SK-N-SH treated with all-trans-retinoic acid at 6 μM for 48 hours (cell line): ENCODE measurements at regions not wholly inside any gene's neighbourhood (a gene's known extent, or its start where the extent isn't known, plus 50 kb on each side); places are given as distances from the start of the nearest gene placed in this dataset.

ENCODE experiments used
- ARNTL ChIP-seq: fragments of 450-650 bp; formaldehyde crosslinking; IDR thresholded peaks from 2 replicates; pipeline ENCODE4 v1.5.0; 2020; ENCODE audit warnings: low read depth, mild to moderate bottlenecking, moderate library complexity, borderline replicate concordance
- CSDC2 ChIP-seq: fragments of 250-450 bp; sonication (Bioruptor Pico); IDR thresholded peaks from 2 replicates; pipeline ENCODE4 v1.5.0; 2020; ENCODE audit warnings: mild to moderate bottlenecking, moderate library complexity
- PPARA ChIP-seq: fragments of 250-450 bp; sonication (Bioruptor Pico); IDR thresholded peaks from 2 replicates; pipeline ENCODE4 v1.5.0; 2020; ENCODE audit warnings: mild to moderate bottlenecking, borderline replicate concordance
- RARB ChIP-seq: fragments of 250-450 bp; sonication (Bioruptor Pico); IDR thresholded peaks from 2 replicates; pipeline ENCODE4 v1.8.0; 2021; ENCODE audit warnings: mild to moderate bottlenecking, moderate library complexity
- SNAI2 ChIP-seq: fragments of 250-450 bp; sonication (Bioruptor Pico); IDR thresholded peaks from 2 replicates; pipeline ENCODE4 v1.5.0; 2020; ENCODE audit warnings: mild to moderate bottlenecking, moderate library complexity
- ZNF70 ChIP-seq: fragments of 450-650 bp; formaldehyde crosslinking; IDR thresholded peaks from 2 replicates; pipeline ENCODE4 v1.5.0; 2020; ENCODE audit warnings: mild to moderate bottlenecking, moderate library complexity
- ZNF8 ChIP-seq: fragments of 450-650 bp; formaldehyde crosslinking; IDR thresholded peaks from 2 replicates; pipeline ENCODE4 v1.5.0; 2020; ENCODE audit warnings: mild to moderate bottlenecking, moderate library complexity
- TF ChIP-seq, protein P1 (sequence below): fragments of 250-450 bp; sonication (Bioruptor Pico); IDR thresholded peaks from 2 replicates; pipeline ENCODE4 v1.8.0; 2020; ENCODE audit warnings: mild to moderate bottlenecking, moderate library complexity, borderline replicate concordance
- TF ChIP-seq, protein P2 (sequence below): fragments of 250-450 bp; sonication (Bioruptor Pico); IDR thresholded peaks from 2 replicates; pipeline ENCODE4 v1.5.1; 2020; ENCODE audit warnings: low read depth, mild to moderate bottlenecking, moderate library complexity

DNA sequence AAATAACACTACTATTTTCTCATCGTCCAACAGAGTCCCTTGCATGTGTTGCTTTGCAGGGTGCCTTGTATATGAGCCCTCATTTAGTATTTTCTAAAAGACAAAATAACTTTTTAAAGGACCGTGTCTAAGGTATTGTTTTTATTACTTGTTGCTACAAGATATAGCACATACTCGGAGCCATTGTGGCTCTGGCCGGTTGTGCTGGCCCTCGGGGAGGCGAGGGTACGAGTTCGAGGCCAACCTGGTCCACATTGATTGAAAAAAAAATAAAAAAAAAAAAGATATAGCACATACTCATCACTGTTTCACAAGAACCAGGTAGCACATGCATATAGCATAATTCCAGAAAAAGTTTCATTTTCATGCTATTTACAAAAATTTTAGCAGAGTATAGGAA, 869.2 kb downstream of the MRPL39 start:
- TF ChIP-seq RARB (CRISPR knock-in tag) = no peak
- TF ChIP-seq CSDC2 (CRISPR knock-in tag) = no peak
- TF ChIP-seq, protein P1, sequence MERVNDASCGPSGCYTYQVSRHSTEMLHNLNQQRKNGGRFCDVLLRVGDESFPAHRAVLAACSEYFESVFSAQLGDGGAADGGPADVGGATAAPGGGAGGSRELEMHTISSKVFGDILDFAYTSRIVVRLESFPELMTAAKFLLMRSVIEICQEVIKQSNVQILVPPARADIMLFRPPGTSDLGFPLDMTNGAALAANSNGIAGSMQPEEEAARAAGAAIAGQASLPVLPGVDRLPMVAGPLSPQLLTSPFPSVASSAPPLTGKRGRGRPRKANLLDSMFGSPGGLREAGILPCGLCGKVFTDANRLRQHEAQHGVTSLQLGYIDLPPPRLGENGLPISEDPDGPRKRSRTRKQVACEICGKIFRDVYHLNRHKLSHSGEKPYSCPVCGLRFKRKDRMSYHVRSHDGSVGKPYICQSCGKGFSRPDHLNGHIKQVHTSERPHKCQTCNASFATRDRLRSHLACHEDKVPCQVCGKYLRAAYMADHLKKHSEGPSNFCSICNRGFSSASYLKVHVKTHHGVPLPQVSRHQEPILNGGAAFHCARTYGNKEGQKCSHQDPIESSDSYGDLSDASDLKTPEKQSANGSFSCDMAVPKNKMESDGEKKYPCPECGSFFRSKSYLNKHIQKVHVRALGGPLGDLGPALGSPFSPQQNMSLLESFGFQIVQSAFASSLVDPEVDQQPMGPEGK (CRISPR knock-in tag) = no peak
- no peak for TF ChIP-seq ZNF70 (CRISPR knock-in tag)
- no peak for TF ChIP-seq ARNTL (CRISPR knock-in tag)
- TF ChIP-seq, protein P2, sequence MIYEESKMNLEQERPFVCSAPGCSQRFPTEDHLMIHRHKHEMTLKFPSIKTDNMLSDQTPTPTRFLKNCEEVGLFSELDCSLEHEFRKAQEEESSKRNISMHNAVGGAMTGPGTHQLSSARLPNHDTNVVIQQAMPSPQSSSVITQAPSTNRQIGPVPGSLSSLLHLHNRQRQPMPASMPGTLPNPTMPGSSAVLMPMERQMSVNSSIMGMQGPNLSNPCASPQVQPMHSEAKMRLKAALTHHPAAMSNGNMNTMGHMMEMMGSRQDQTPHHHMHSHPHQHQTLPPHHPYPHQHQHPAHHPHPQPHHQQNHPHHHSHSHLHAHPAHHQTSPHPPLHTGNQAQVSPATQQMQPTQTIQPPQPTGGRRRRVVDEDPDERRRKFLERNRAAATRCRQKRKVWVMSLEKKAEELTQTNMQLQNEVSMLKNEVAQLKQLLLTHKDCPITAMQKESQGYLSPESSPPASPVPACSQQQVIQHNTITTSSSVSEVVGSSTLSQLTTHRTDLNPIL (CRISPR knock-in tag) = no peak
- no peak for TF ChIP-seq PPARA (CRISPR knock-in tag)
- TF ChIP-seq SNAI2 (CRISPR knock-in tag) = no peak
- TF ChIP-seq ZNF8 (CRISPR knock-in tag) = no peak
